ENCODE measurements at regions not wholly inside any gene's neighbourhood (a gene's known extent, or its start where the extent isn't known, plus 50 kb on each side); places are given as distances from the start of the nearest gene placed in this dataset.

DNA sequence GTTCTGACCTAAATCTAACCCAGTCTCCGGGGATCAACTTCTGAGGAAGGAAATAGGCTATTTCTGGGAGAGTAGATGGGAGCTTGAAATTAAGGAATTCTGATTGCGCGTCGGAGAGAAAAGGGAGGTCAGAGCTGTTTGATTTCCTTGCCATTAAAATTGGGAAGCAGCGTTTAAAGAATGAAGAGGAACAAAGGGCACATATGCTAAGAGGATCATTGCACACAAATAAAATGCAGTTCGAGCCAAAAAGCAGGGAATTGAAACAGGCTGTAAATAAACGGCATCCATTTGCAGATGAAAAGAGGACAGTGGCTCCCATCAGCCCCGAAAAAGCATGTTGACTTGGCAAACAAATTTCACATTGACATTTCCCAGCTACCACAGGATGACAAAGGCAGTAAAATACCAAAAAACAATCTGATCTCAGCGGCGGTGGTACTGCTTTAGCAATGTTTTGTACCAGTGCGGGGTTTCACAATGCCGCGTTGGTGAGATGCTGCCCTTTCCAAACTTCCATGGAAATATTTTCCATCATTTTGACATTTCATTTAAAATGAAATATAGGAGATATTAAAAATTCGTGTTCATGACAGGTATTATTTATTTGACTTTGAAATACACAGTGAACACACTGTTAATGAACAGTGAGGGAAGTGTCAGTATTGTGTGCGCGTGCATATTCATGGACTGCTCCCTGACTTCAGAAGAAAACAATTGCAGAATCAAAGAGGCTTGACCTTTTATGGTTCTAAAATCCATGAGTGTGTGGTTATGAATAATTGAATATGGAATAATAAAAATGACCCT, 108.8 kb downstream of the SQOR start:
- no peak for DNase-seq (ENCODE audit: low read depth)

DNA sequence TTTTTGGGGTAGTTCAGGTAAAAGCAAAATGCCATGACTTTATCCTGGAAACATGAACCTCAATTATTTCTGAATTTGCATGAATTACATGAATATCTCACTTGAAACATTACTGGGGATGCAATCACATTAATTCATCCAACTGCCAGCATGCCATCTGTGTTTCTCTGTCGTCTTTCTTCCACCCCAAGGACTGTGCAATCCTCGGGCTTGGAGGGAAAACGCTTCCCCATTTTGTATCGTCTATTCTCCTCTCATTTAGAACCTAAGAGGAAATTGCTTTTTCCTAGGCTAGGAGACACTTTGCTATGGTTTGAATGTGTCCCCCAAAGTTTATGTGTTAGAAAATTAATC, 109.4 kb downstream of the SQOR start:
- DNase-seq (ENCODE audit: low read depth), result no peak

DNA sequence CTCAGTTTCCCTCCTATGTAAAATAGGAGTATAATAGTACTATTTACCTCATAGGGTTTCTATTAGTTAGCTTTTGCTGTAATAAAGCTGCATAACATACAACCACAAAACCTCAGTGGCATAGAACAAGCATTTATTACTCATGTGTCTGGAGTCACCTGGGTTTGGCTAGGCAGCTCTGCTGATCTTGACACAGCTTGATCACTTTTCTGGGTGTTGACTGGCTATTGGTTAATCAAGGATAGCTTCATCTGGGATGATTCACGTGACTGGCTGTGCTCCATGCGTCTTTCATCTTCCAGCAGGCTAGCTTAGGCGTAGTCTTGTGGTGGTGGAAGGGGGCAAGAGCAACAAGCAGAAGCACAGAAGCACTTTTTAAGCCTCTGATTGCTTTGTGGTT, 112.6 kb downstream of the SQOR start:
- DNase-seq (ENCODE audit: low read depth), result peak; percentile 11

DNA sequence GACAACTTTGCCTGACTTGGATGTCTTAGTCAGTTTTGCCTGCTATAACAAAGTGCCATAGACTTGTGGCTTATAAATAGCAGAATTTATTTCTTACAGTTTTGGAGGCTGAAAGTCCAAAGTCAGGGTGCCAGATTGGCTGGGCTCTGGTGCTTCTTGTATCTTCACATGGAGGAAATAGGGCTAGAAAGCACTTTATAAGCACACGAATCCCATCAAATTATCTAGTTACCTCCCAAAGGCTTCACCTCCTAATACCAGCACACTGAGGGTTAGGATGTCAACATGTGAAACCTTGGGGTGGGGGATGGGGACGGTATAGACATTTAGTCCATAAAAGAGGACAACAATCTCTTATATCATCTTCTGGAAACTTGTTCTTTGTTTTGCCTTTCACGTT, 116.8 kb downstream of the SQOR start:
- no peak for DNase-seq (ENCODE audit: low read depth)

GRCh38 chr15:45759936-45760335, 125.1 kb downstream of the SQOR start:
- no peak for DNase-seq (ENCODE audit: low read depth)

GRCh38 chr15:45762726-45763125, 127.9 kb downstream of the SQOR start:
- no peak for DNase-seq (ENCODE audit: low read depth)

GRCh38 chr15:45763170-45763869, 128.5 kb downstream of the SQOR start:
- DNase-seq (ENCODE audit: low read depth), result no peak

- peak; percentile 36 for DNase-seq (ENCODE audit: low read depth)
Observed at GRCh38 chr15:45773149-45773548, 138.3 kb downstream of the SQOR start.

DNA sequence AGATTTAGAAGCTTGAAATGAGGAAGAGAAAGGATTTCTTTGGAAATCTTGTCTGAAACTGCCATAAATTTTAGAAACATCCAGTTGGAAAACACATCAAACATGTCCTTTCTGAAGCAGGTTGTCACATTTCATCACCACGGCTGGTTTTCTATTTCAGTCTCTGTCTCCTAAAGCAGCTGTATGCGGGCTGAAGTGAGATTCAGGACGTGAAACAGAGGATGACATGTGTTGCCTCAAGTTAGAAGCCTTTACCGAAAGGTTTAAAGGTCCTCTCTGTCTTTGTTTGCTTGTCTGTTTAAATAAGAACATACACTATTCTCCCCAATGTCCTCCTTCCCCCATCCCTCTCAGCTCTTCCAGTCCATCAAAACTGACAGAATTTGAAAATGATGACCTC, 141.9 kb downstream of the SQOR start:
- DNase-seq (ENCODE audit: low read depth), result no peak

DNA sequence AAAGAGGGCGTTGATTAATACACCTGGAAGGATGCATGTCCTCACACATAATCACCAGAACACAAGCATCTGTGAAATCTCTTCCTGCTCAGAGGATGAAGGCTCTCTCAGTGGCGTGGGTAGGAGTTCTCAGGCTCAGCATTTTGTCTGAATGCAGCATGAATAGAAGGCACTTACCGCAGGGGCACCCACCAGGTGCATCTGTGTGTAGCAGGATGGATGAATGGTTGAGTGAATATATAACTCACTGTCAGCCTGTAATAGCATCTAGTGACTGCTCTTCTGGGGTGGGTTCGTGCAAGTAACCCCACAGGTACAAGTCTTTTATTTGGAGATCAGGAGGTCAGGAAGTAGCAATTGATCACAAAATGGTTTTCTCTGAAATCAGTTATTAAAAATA, 143.0 kb downstream of the SQOR start:
- DNase-seq (ENCODE audit: low read depth), result no peak

DNA sequence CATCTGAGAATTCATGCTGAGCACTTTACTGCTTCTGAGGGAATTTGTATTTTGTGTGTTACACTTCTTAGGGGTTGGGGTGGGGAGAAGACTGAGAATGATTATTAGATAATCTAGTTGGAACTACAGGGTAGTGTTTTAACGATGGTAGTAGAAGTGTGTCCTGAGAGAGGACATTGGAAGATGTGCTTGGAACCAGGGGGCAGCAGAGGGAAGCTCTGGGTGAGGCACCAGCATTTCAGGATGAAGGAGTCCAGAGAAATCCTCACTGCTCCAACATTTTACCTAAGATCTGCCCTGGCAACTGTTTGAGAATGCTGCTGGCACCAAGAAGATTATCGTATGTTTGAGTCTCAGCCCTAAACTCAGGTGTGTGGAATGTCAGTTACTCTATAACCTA, 145.5 kb downstream of the SQOR start:
- DNase-seq (ENCODE audit: low read depth), result no peak

GRCh38 chr15:45784656-45785055, 149.8 kb downstream of the SQOR start:
- peak; percentile 11 for DNase-seq (ENCODE audit: low read depth)

- no peak for DNase-seq (ENCODE audit: low read depth)
Observed at GRCh38 chr15:45785897-45786296, 151.1 kb downstream of the SQOR start.

- DNase-seq (ENCODE audit: low read depth), result peak; percentile 21
Observed at GRCh38 chr15:45790325-45790943, 155.6 kb downstream of the SQOR start.

DNA sequence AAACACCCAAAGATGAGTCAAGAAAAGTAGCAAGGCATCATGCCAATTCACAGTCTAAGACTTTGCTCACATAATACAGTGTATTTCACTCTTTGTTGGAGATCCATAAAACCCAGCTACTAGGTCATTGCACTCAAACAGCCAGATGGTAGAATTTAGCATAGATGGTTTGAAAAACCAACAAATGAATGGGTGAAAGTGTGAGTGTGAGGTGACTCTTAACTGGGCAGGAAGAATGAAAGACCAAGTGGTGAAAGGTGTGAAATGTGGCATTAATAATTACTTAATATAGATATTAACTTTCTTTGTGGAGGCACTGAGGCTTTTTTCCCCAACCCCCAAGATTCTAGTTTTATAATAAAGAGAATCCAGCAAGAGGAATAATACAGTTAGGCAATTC, 159.5 kb downstream of the SQOR start:
- DNase-seq (ENCODE audit: low read depth), result no peak

- no peak for DNase-seq (ENCODE audit: low read depth)
Observed at GRCh38 chr15:45794712-45795439, 160.0 kb downstream of the SQOR start.

- peak; percentile 63 for DNase-seq (ENCODE audit: low read depth)
Observed at GRCh38 chr15:45795440-45796069, 160.7 kb downstream of the SQOR start.

DNA sequence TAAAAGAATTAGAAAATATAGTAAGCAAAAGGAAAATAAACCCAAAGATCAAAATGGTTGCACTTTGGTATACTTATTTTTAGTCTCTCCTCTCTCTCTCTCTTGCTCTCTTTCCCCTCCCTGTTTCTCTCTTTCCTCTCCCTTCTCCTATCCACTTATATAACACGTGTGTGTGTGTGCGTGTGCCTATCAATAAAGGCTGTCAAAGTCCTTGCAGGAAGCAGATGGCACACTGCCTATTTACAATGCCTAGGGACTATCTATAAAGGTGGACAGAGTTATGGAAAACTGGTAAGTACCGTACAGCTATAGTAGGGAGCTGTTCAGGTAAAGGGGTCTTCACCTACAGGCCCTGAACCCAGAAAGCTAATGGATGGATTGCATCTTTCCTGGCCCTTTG, 161.6 kb downstream of the SQOR start:
- DNase-seq (ENCODE audit: low read depth), result no peak

- no peak for DNase-seq (ENCODE audit: low read depth)
Observed at GRCh38 chr15:45799508-45799907, 164.7 kb downstream of the SQOR start.

GRCh38 chr15:45801543-45801942, 166.7 kb downstream of the SQOR start:
- DNase-seq (ENCODE audit: low read depth), result no peak

GRCh38 chr15:45802140-45802539, 167.3 kb downstream of the SQOR start:
- peak; percentile 7 for DNase-seq (ENCODE audit: low read depth)

DNA sequence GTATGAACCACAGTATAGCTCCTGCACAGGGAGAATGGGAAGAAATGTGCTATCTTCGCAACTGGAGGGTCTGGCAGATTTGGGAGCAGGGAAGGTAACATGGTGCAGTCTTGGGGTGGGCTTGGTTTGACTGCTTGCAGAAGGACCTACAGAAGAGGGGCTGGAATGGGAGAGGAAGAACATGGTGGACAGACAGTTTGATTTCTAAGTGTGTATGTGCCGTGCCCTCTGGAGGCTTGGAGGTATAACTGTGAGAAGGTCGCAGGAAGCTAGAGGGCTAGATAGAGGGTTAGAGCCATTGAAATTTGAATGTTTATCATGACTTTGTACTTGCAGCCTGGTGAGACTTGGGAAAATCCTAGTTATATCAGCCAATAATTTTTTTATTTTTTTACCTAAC, 169.2 kb downstream of the SQOR start:
- DNase-seq (ENCODE audit: low read depth), result no peak
